ENCODE measurements at regions not wholly inside any gene's neighbourhood (a gene's known extent, or its start where the extent isn't known, plus 50 kb on each side); places are given as distances from the start of the nearest gene placed in this dataset.

DNA sequence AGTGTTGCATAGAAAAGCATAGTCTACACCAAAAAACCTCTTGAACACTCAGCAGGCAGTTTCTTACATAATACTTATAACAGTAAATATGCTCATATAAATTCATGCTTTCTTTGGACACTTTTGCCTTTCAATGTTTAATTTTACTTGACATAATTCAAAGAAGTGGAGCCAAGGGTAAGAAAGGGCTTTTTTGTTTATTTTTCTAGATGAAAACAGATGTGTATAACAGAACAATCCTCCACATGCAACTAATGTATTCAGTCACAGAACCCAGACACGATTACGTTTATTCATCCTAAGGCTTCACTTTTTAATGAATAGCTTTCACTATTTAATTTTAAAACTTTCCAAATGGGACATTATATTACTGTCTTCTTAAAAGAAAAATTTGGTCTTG, 58.0 kb upstream of the PTPN13 start:
- Mint-ChIP-seq H3K27ac (no peak overlapping the region), H3K36me3 (ENCODE audit: low read depth) (peaks cover 13% of the 10 kb centered on the region), H3K4me1 (peaks cover 11% of the 10 kb centered on the region), H3K4me3 (no peak overlapping the region), H3K27me3 (ENCODE audit: low read depth, poor library complexity) (peaks cover 5% of the 10 kb centered on the region), H3K9me3 (peaks cover 3% of the 10 kb centered on the region)
- no peak for TF ChIP-seq CTCF (IDR thresholded peaks at IDR 0.05)
- DNase-seq: no peak

DNA sequence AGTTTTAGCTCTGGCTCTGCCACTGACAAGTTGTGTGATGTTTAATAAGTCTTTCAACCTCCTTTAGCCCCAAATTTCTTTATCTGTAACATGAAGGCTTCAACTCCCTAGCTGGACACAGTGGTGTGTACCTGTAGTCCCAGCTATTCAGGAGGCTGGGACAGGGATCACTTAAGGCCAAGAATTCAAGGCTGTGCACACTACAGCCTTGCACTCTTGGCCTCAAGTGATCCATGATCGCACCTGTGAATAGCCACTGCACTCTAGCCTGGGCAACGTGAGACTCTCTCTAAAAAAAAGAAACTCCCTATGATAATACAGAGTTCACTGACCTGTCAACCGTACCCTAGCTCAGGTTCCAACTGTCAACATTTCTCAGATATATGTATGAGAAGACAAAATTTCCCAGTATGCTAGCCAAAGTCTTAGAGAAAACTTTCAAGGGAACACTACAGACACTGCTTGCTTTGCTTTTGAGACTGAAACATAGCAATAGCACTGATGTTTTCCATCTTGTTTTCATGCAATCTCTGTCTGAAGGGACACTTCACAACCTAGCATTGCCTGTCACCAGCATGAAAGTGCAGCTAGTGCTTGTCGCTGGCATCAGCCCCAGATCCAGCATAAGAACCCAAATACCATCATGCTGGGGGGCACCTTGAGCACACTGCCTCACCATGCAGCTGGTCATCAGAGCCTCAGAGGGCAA, 51.6 kb upstream of the PTPN13 start:
- peak overlapping the region; percentile 54 for H3K27ac Mint-ChIP-seq
- peak overlapping the region; percentile 6 for H3K4me3 Mint-ChIP-seq
- DNase-seq: no peak
- H3K4me1 Mint-ChIP-seq: peaks cover 48% of the 10 kb centered on the region
- H3K9me3 Mint-ChIP-seq: peaks cover 10% of the 10 kb centered on the region
- no peak for TF ChIP-seq CTCF (IDR thresholded peaks at IDR 0.05)
- H3K27me3 Mint-ChIP-seq (ENCODE audit: low read depth, poor library complexity): peaks cover 8% of the 10 kb centered on the region
- H3K36me3 Mint-ChIP-seq (ENCODE audit: low read depth): peaks cover 15% of the 10 kb centered on the region

- peaks cover 15% of the 10 kb centered on the region for H3K9me3 Mint-ChIP-seq
- no peak for TF ChIP-seq CTCF (IDR thresholded peaks at IDR 0.05)
- H3K27ac Mint-ChIP-seq: peak overlapping the region; percentile 54
- peaks cover 6% of the 10 kb centered on the region for H3K27me3 Mint-ChIP-seq (ENCODE audit: low read depth, poor library complexity)
- DNase-seq: no peak
- peaks cover 48% of the 10 kb centered on the region for H3K4me1 Mint-ChIP-seq
- H3K36me3 Mint-ChIP-seq (ENCODE audit: low read depth): peaks cover 19% of the 10 kb centered on the region
- H3K4me3 Mint-ChIP-seq: peak overlapping the region; percentile 6
These were observed 51.0 kb upstream of the PTPN13 start for GRCh38 chr4:86543080-86543479.

GRCh38 chr4:86543560-86544309, 50.4 kb upstream of the PTPN13 start:
- no peak for TF ChIP-seq CTCF (IDR thresholded peaks at IDR 0.05)
- peak overlapping the region; percentile 54 for H3K27ac Mint-ChIP-seq
- peaks cover 22% of the 10 kb centered on the region for H3K36me3 Mint-ChIP-seq (ENCODE audit: low read depth)
- no peak for DNase-seq
- peaks cover 21% of the 10 kb centered on the region for H3K9me3 Mint-ChIP-seq
- H3K4me3 Mint-ChIP-seq: no peak overlapping the region
- H3K27me3 Mint-ChIP-seq (ENCODE audit: low read depth, poor library complexity): peaks cover 3% of the 10 kb centered on the region
- peaks cover 48% of the 10 kb centered on the region for H3K4me1 Mint-ChIP-seq

DNA sequence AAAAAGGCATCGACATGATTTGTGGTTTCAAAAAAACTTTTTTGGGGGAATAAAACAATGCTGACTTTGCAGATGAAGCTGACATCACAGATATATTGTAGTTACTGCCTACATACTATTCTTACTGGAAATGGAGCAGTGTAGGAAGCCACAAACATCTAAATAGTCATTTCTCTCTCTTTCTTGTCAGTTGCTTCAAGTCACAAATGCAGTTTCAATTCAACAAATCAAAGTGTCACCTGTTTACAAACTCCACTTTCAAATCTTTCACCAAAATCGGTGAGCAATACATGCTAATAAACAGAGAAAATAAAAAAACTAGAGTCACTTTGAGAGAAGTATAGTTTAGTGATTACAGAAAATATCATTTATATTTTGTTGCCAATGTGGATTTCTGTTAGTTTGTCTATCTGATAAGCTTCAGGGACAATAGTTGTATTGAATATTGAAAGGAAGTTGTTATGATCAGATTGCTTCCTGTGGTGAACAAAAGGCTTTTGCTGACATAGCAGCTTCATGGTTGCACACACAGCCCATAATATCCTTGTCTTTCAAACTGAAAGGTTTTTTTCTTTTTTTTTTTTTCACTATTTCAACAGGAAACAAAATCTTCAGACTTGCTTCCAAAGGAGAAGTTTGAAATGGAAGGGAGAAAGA, 49.7 kb upstream of the PTPN13 start:
- H3K4me3 Mint-ChIP-seq: no peak overlapping the region
- H3K9me3 Mint-ChIP-seq: peaks cover 21% of the 10 kb centered on the region
- DNase-seq: no peak
- H3K36me3 Mint-ChIP-seq (ENCODE audit: low read depth): peaks cover 27% of the 10 kb centered on the region
- peaks cover 3% of the 10 kb centered on the region for H3K27me3 Mint-ChIP-seq (ENCODE audit: low read depth, poor library complexity)
- peaks cover 48% of the 10 kb centered on the region for H3K4me1 Mint-ChIP-seq
- no peak for TF ChIP-seq CTCF (IDR thresholded peaks at IDR 0.05)
- H3K27ac Mint-ChIP-seq: peak overlapping the region; percentile 10
